GM19468 (cell line): ENCODE measurements at regions not wholly inside any gene's neighbourhood (a gene's known extent, or its start where the extent isn't known, plus 50 kb on each side); places are given as distances from the start of the nearest gene placed in this dataset.
"Not testable (repeated sequence)": the region's sequence is repeated elsewhere in the genome, so short reads cannot be mapped to it uniquely, and the experiment has no call there.

ENCODE experiments used
- ATAC-seq: cut with Tn5 transposase; IDR thresholded peaks from one replicate; pipeline ENCODE4 v1.9.1; 2021; ENCODE audit warnings: mild to moderate bottlenecking, moderate library complexity, moderate number of reproducible peaks; ENCODE audit not compliant: unreplicated experiment; ENCODE audit errors: extremely low read depth

GRCh38 chr22:22754961-22755777, 110.8 kb downstream of the GGTLC2 start:
- no peak for ATAC-seq

DNA sequence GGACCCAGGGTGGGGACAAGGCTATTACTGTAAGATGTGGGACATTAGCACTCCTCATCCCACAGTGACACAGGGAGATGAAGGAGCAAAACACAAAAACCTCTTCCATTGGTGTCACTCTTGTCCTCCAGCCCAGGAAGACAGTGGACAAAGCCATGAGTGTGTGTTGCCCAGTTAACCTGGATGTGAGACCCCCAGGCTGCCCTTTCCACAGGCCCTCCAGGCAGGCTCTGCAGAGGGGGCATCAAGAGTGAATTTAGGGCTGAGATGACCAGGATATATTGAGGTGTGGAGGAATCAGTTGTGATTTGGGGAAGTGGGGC, 111.3 kb downstream of the GGTLC2 start:
- ATAC-seq = no peak

DNA sequence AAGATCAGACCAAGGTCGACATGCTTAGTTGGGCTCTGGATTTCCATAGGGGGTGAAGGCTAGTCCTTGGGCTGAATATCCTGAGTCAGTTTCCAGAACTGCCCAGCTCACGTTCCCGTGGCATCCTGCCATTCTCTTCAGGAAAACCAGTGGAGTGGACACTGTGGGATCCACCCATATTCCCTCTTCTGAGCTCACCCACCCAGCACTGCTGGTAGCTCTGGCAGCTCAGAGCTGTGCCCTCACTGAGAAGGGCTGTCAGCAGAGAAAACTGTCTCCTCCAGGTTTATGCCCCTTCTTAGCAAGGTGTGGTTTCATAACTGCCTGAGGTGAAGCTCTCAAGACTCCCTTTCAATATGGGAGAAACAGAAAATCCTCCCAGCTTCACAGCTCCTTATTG, 111.7 kb downstream of the GGTLC2 start:
- ATAC-seq = no peak

DNA sequence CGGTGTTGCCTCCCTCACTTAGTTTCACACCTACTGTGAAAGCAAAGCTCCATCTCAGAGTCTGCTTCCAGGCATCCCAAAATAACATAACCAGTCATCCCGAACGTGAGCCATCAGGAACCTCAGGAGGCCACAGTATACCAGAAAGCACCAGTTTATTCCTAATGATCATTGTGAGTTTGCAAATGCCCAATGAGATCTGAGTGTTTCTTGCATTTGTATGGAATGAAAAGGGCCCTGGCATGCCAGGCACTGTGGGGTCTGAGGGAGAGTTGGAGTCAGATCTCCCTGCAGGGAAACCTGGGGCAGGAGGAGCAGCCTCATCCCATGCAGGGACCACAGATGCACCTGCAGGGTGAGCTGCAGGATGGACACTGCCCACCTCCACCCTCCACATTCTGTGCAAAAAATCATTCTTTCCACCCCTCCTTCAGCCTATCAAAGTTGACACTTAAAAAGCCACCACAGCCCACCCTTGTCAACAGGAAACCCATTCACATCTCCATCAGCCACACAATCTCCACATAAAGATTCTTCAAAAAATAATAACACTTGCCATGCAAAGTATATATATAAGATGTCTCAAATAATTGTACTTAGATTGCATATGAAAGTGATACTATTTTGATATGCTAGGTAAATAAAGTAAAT, 112.3 kb downstream of the GGTLC2 start:
- ATAC-seq = not testable (repeated sequence)

GRCh38 chr22:22758101-22758807, 113.8 kb downstream of the GGTLC2 start:
- not testable (repeated sequence) for ATAC-seq

DNA sequence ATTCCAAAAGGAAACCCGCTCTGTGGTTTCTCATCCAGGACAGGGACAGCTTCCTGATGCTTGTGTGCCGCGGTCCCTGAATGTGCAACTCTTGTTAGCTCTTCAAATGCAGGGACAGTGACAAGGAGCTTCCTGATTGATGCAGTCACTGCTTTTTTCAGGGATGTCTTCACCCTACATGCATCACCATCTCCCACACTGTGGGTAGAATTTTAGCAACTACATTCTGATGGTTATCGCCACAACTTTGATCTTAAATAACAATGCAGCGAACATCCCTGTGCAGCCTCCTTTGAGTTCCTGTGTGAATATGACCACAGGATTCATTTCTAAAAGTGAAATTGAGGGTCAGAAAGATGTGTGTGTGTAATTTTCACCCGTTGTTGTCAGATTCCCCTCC, 115.0 kb downstream of the GGTLC2 start:
- no peak for ATAC-seq

DNA sequence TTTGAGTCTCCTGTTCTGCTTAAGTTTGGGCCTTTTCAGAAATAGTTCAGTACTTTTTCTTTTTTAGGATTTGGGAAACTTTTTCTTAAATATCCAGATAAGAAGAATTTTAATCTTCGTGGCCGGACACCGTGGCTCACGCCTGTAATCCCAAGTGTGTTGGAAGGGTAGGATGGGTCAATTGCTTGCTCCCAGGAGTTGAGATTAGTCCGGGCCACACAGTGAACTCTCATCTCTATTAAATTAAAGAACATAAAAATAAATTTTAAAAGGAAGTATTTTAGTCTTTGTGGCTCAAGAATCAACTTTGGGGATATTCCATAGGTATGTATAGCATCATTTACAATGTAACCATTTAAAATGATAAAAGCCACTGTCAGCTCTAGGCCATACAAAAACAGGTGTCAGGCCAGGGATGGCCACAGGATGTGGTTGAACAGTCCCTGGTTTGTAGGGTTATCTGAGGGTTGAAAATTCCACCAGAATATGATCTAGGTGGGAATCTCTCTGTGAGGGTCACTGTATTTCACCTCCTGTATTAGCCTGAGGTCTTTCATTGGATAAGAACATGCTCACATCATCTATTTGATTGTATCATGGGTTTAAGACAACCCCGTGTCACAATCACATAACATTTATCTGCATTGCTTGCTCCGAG, 115.6 kb downstream of the GGTLC2 start:
- ATAC-seq = no peak

- ATAC-seq = no peak
Measured at GRCh38 chr22:22761606-22761962, 117.2 kb downstream of the GGTLC2 start.

DNA sequence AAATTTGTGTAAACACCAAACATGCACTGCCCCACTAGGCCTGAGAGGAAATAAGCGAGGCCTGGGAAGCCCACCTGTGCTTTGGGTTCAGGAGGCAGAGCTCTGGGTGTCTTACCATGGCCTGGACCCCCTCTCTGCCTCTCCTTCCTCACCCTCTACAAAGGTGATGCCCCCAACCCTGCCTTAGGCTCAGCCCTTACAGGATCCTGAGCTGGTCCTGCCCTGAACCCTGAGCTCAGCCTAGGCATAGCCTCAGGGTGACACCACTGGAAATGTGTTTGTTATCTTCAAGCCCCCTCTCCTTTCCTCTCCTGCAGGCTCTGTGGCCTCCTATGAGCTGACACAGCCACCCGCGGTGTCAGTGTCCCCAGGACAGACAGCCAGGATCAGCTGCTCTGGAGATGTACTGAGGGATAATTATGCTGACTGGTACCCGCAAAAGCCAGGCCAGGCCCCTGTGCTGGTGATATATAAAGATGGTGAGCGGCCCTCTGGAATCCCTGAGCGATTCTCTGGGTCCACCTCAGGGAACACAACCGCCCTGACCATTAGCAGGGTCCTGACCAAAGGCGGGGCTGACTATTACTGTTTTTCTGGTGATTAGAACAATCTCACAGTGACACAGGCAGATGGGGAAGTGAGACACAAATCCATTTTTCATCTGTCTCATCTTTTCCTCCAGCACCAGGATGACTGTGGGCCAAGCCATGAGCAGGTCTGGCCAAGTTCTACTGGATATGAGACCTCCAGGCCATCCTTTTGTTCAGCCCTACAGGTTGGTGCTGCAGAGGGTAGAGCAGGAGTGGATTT, 117.8 kb downstream of the GGTLC2 start:
- ATAC-seq = no peak

DNA sequence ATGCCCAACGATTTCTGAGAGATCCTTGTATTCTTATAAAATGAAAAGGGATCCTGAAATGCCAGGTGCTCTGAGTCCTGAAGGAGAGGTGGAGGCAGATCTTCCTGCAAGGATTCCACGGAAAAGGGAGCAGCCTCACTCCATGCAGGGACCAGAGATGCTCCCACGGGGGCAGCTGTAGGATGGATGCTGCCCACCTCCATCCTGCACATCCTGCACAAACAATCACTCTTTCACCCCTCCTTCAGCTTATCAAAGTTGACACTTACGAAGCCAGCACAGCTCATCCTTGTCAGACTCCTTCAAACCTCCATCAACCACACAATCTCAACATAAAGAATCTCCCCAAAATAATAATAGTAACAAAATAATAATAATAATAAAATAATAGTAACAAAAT, 119.1 kb downstream of the GGTLC2 start:
- ATAC-seq = no peak

DNA sequence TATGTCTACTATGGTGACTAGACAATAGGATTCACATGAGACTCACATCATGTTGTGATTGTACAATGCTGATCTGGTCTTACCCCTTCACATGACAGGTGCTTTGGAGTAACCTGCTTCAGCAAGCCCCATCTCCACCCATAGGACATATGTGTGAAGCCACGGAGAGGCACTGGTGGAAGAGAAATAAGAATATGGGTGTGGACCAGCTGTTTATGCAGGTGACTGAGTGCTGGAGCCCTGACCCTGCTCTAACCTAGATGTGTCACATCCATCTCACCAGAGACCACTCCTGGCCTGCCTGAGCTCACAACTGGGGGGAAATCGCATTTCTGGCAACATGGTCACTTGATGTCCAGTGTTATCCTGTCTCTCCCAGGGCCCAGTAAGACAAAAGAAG, 119.7 kb downstream of the GGTLC2 start:
- no peak for ATAC-seq

DNA sequence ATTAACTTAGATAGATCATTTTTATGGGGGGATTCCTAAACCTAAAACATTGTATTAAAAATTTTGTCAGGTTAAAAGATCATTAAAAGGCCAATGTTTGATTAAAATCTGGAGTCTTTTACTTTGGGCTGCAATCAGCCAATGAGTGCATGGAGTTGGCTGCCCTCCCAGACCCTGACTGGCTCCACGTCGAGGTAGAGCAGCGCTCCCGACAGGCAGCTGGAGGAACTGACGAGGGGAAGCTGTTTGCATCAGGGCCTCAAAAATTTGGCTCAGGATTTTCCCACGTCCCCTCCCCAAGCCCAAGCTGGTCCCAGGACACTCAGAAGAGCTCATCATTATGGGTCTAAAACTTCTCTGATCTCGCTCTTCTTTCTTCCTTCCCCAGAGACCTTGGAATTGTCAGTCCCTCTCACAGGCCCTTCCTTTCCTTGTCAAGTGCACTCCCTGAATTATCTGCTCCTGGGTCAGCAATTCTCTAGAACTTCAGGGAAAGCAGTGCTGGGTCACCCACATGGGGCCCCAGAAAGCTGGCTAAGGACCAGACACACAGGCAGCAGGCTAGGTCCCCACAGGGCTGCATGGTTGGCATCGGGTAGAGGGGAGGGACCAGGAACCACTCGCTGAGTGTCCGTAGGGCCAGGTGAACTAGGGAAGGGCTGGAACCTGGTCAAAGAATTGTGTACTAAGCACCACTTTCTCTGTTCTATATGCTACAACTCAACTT, 119.6 kb upstream of the IGLL5 start:
- no peak for ATAC-seq

- no peak for ATAC-seq
Measured at GRCh38 chr22:22768885-22769284, 118.7 kb upstream of the IGLL5 start.

- ATAC-seq = no peak
Measured at GRCh38 chr22:22769434-22770279, 118.0 kb upstream of the IGLL5 start.

GRCh38 chr22:22770280-22770871, 117.2 kb upstream of the IGLL5 start:
- no peak for ATAC-seq

DNA sequence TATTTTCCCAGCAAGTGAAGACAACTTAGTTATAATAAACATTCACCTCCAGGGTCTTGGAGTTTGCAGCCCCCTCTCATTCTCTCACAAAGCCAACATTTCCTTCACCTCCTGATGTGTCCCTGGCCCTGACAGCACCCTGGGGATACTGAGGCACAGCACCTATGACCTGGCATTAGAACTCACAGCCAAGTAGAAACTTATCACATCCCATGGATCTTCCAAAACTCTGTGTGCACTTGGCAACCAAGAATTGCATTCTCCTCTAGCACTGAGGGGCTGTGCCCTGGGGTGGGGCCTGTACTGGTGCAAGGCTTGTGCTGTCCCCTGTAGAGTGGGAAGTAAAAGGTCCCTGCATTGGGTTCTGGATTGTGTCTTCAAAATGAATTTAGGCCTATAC, 116.7 kb upstream of the IGLL5 start:
- ATAC-seq = no peak

GRCh38 chr22:22771696-22772377, 115.8 kb upstream of the IGLL5 start:
- no peak for ATAC-seq

DNA sequence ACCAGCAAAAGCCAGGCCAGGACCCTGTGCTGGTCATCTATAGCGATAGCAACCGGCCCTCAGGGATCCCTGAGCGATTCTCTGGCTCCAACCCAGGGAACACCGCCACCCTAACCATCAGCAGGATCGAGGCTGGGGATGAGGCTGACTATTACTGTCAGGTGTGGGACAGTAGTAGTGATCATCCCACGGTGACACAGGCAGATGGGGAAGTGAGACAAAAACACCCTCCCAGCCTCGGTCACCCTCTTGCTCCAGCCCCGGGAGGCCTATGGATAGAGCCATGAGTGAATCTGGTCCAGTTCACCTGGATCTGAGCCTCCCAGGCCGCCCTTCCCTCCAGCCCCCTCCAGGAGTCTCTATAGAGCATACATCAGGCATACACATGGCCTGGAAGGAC, 115.2 kb upstream of the IGLL5 start:
- ATAC-seq = no peak
